NCI-H146 treated with DMSO at 0.1 percent for 48 hours (cell line): ENCODE measurements at regions not wholly inside any gene's neighbourhood (a gene's known extent, or its start where the extent isn't known, plus 50 kb on each side); places are given as distances from the start of the nearest gene placed in this dataset.

ENCODE experiments used
- DNase-seq: peaks from one replicate; lab custom pipeline; 2025; ENCODE audit not compliant: unreplicated experiment; lab: John Stamatoyannopoulos, UW

- no peak for DNase-seq
Observed at GRCh38 chr4:135238940-135239339, 1037.4 kb upstream of the PABPC4L start.

GRCh38 chr4:135236048-135236447 is 1034.5 kb upstream of the PABPC4L start:
- no peak for DNase-seq

GRCh38 chr4:135227842-135228241 is 1026.3 kb upstream of the PABPC4L start:
- no peak for DNase-seq

- DNase-seq, result no peak
Observed at GRCh38 chr4:135225551-135225950, 1024.0 kb upstream of the PABPC4L start.

GRCh38 chr4:135210341-135210740 is 1008.8 kb upstream of the PABPC4L start:
- DNase-seq, result no peak

- no peak for DNase-seq
Observed at GRCh38 chr4:135207531-135207930, 1005.9 kb upstream of the PABPC4L start.

- no peak for DNase-seq
Observed at GRCh38 chr4:135204311-135204710, 1002.7 kb upstream of the PABPC4L start.

GRCh38 chr4:135201081-135201480 is 999.5 kb upstream of the PABPC4L start:
- no peak for DNase-seq

GRCh38 chr4:135197641-135198040 is 996.1 kb upstream of the PABPC4L start:
- no peak for DNase-seq

GRCh38 chr4:135194477-135194876 is 992.9 kb upstream of the PABPC4L start:
- DNase-seq, result no peak

GRCh38 chr4:135192751-135193535 is 991.4 kb upstream of the PABPC4L start:
- no peak for DNase-seq

GRCh38 chr4:135191596-135191995 is 990.0 kb upstream of the PABPC4L start:
- DNase-seq, result no peak

- DNase-seq, result no peak
Observed at GRCh38 chr4:135186002-135186401, 984.4 kb upstream of the PABPC4L start.

- no peak for DNase-seq
Observed at GRCh38 chr4:135185256-135185655, 983.7 kb upstream of the PABPC4L start.

- DNase-seq, result no peak
Observed at GRCh38 chr4:135184715-135185114, 983.1 kb upstream of the PABPC4L start.

GRCh38 chr4:135177321-135177720 is 975.7 kb upstream of the PABPC4L start:
- no peak for DNase-seq

GRCh38 chr4:135166661-135167060 is 965.1 kb upstream of the PABPC4L start:
- no peak for DNase-seq

GRCh38 chr4:135164601-135165000 is 963.0 kb upstream of the PABPC4L start:
- DNase-seq, result no peak

GRCh38 chr4:135144498-135144897 is 942.9 kb upstream of the PABPC4L start:
- no peak for DNase-seq

- DNase-seq, result no peak
Observed at GRCh38 chr4:135124196-135124595, 922.6 kb upstream of the PABPC4L start.

- no peak for DNase-seq
Observed at GRCh38 chr4:135123632-135124031, 922.0 kb upstream of the PABPC4L start.

GRCh38 chr4:135122457-135122856 is 920.9 kb upstream of the PABPC4L start:
- DNase-seq, result no peak

- DNase-seq, result no peak
Observed at GRCh38 chr4:135120195-135120594, 918.6 kb upstream of the PABPC4L start.
